Liver (tissue), 8 donors: ENCODE measurements at regions not wholly inside any gene's neighbourhood (a gene's known extent, or its start where the extent isn't known, plus 50 kb on each side); places are given as distances from the start of the nearest gene placed in this dataset.

Experiments used
- DNase-seq: peaks from one replicate; pipeline ENCODE4 v3.0.0-alpha.2; 2017; ENCODE audit warnings: low spot score
- H3K27ac ChIP-seq, 2 donors: one replicate each; pipeline ENCODE4 v1.7.0; 2013; ENCODE audit warnings: inconsistent platforms in 2 of 2, low read length in 2 of 2, control low read depth in 1 of 2, low read depth in 1 of 2, mild to moderate bottlenecking in 1 of 2
- H3K27me3 ChIP-seq, 4 donors: one replicate each; pipeline versions ENCODE4 v1.6.1 to v1.7.0; 2013; ENCODE audit warnings: low read length in 3 of 4, inconsistent platforms in 1 of 4, mild to moderate bottlenecking in 1 of 4, moderate library complexity in 1 of 4; ENCODE audit not compliant: control insufficient read depth in 4 of 4, insufficient read depth in 4 of 4
- H3K36me3 ChIP-seq, 4 donors: one replicate each; pipeline versions ENCODE4 v1.6.1 to v1.7.0; 2013; ENCODE audit warnings: low read length in 3 of 4, mild to moderate bottlenecking in 3 of 4, low read depth in 1 of 4, moderate library complexity in 1 of 4; ENCODE audit not compliant: control insufficient read depth in 4 of 4, insufficient read depth in 3 of 4
- H3K4me1 ChIP-seq, 4 donors: one replicate each; pipeline versions ENCODE4 v1.6.1 to v1.7.0; 2013; ENCODE audit warnings: low read length in 3 of 4, mild to moderate bottlenecking in 3 of 4, moderate library complexity in 1 of 4; ENCODE audit not compliant: control insufficient read depth in 4 of 4, insufficient read depth in 4 of 4
- H3K4me3 ChIP-seq, 3 donors: one replicate each; pipeline versions ENCODE4 v1.6.1 to v1.7.0; 2013; ENCODE audit warnings: low read length in 3 of 3, control low read depth in 1 of 3, low read depth in 1 of 3, mild to moderate bottlenecking in 1 of 3
- H3K9ac ChIP-seq, 2 donors: one replicate each; pipeline ENCODE4 v1.7.0; 2013; ENCODE audit warnings: low read length in 2 of 2, mild to moderate bottlenecking in 2 of 2, moderate library complexity in 2 of 2, control low read depth in 1 of 2, low read depth in 1 of 2
- H3K9me3 ChIP-seq, 4 donors: one replicate each; pipeline versions ENCODE4 v1.6.1 to v1.7.0; 2013; ENCODE audit warnings: low read length in 3 of 4; ENCODE audit not compliant: control insufficient read depth in 4 of 4
- ATF3 ChIP-seq: IDR thresholded peaks from 2 replicates; pipeline ENCODE4 v1.6.1; 2016; ENCODE audit warnings: antibody characterized with exemption
- CTCF ChIP-seq: fragments of 150-350 bp; IDR thresholded peaks from 2 replicates; pipeline ENCODE4 v1.5.1; 2017; ENCODE audit warnings: improper control_type of control experiment, low read depth, low read length; ENCODE audit not compliant: missing input control
- EGR1 ChIP-seq, 2 donors: IDR thresholded peaks; 2 replicates each; pipeline ENCODE4 v1.6.1; 2016 to 2018; ENCODE audit warnings: antibody characterized with exemption in 2 of 2, low read depth in 2 of 2
- FOXA1 ChIP-seq: IDR thresholded peaks from 2 replicates; pipeline ENCODE4 v1.6.1; 2016; ENCODE audit warnings: antibody characterized with exemption
- FOXA2 ChIP-seq: IDR thresholded peaks from 2 replicates; pipeline ENCODE4 v1.6.1; 2016; ENCODE audit warnings: antibody characterized with exemption
- GABPA ChIP-seq, 2 donors: IDR thresholded peaks in 1 of 2; conservative IDR thresholded peaks in 1 of 2; 2 replicates each; pipeline ENCODE4 v1.6.1; 2016; ENCODE audit warnings: antibody characterized with exemption in 2 of 2, mild to moderate bottlenecking in 1 of 2, moderate library complexity in 1 of 2
- HNF4A ChIP-seq, 2 donors: conservative IDR thresholded peaks; 2 replicates each; pipeline ENCODE4 v1.6.1; 2016; ENCODE audit warnings: antibody characterized with exemption in 2 of 2, mild to moderate bottlenecking in 2 of 2
- HNF4G ChIP-seq: IDR thresholded peaks from 2 replicates; pipeline ENCODE4 v1.6.1; 2016; ENCODE audit warnings: antibody characterized with exemption
- JUND ChIP-seq, 2 donors: IDR thresholded peaks; 2 replicates each; pipeline ENCODE4 v1.6.1; 2016; ENCODE audit warnings: antibody characterized with exemption in 2 of 2
- MAX ChIP-seq: IDR thresholded peaks from 2 replicates; pipeline ENCODE4 v1.6.1; 2016; ENCODE audit warnings: antibody characterized with exemption
- NR2F2 ChIP-seq: IDR thresholded peaks from 2 replicates; pipeline ENCODE4 v1.6.1; 2016; ENCODE audit warnings: antibody characterized with exemption
- RAD21 ChIP-seq, 2 donors: IDR thresholded peaks; 2 replicates each; pipeline ENCODE4 v1.6.1; 2016; ENCODE audit warnings: antibody characterized with exemption in 2 of 2, mild to moderate bottlenecking in 2 of 2
- REST ChIP-seq: IDR thresholded peaks from 2 replicates; pipeline ENCODE4 v1.6.1; 2016; ENCODE audit warnings: antibody characterized with exemption, mild to moderate bottlenecking
- RXRA ChIP-seq, 2 donors: IDR thresholded peaks; 2 replicates each; pipeline ENCODE4 v1.6.1; 2017 to 2018; ENCODE audit warnings: antibody characterized with exemption in 2 of 2, mild to moderate bottlenecking in 1 of 2
- SP1 ChIP-seq: IDR thresholded peaks from 2 replicates; pipeline ENCODE4 v1.6.1; 2018; ENCODE audit warnings: antibody characterized with exemption, mild to moderate bottlenecking
- TAF1 ChIP-seq: conservative IDR thresholded peaks from 2 replicates; pipeline ENCODE4 v1.6.1; 2016; ENCODE audit warnings: antibody characterized with exemption, mild to moderate bottlenecking
- YY1 ChIP-seq: IDR thresholded peaks from 2 replicates; pipeline ENCODE4 v1.6.1; 2016; ENCODE audit warnings: antibody characterized with exemption, mild to moderate bottlenecking
- ZBTB33 ChIP-seq: IDR thresholded peaks from 2 replicates; pipeline ENCODE4 v1.6.1; 2016; ENCODE audit warnings: antibody characterized with exemption
- WGBS: extraction: QIAGEN DNeasy Blood & Tissue Kit; methylation state at CpG from one replicate; pipeline ENCODE4 v1.1.7; 2013; 5-methylcytosine and 5-hydroxymethylcytosine counted together
- donor health status: healthy.
- donor health status: healthy.
- donor health status: healthy.
- donor health status: healthy.
- donor health status: healthy.

GRCh38 chr13:31895691-31896090 lies 135.9 kb upstream of the FRY start:
- Histone ChIP-seq H3K36me3 (no peaks in the 10 kb centered on the region), H3K9me3 (no peaks in the 10 kb centered on the region), H3K27ac (no peak overlapping the region), H3K4me1 (no peaks in the 10 kb centered on the region), H3K4me3 (no peak overlapping the region), H3K27me3 (no peaks in the 10 kb centered on the region), H3K9ac (no peak overlapping the region)
- DNase-seq = no peak
- TF ChIP-seq RXRA (IDR thresholded peaks at IDR 0.05) (no peak), FOXA1 (no peak), HNF4A (conservative IDR thresholded peaks at IDR 0.05) (no peak), TAF1 (no peak), JUND (IDR thresholded peaks at IDR 0.05) (no peak), YY1 (no peak), SP1 (no peak), FOXA2 (no peak), GABPA (IDR thresholded peaks at IDR 0.05 in 1 of 2, conservative IDR thresholded peaks at IDR 0.05 in 1 of 2) (no peak), HNF4G (no peak)
- 89% methylated on average over 3 of the region's 3 CpGs for WGBS

- Histone ChIP-seq H3K4me3 (no peak overlapping the region), H3K36me3 (no peaks in the 10 kb centered on the region), H3K9me3 (no peaks in the 10 kb centered on the region), H3K4me1 (no peaks in the 10 kb centered on the region), H3K27me3 (no peaks in the 10 kb centered on the region), H3K27ac (no peak overlapping the region), H3K9ac (no peak overlapping the region)
- no peak for DNase-seq
- 40% methylated on average over 2 of the region's 2 CpGs for WGBS
- TF ChIP-seq ATF3 (no peak), HNF4G (no peak), YY1 (no peak), NR2F2 (no peak), EGR1 (IDR thresholded peaks at IDR 0.05; ENCODE audit: low read depth in 2 of 2) (no peak), RAD21 (IDR thresholded peaks at IDR 0.05) (no peak), CTCF (no peak), REST (no peak), RXRA (IDR thresholded peaks at IDR 0.05) (no peak), FOXA2 (no peak), FOXA1 (no peak), JUND (IDR thresholded peaks at IDR 0.05) (no peak), TAF1 (no peak), GABPA (IDR thresholded peaks at IDR 0.05 in 1 of 2, conservative IDR thresholded peaks at IDR 0.05 in 1 of 2) (no peak), SP1 (no peak), HNF4A (conservative IDR thresholded peaks at IDR 0.05) (no peak), ZBTB33 (no peak), MAX (no peak)
These were observed 135.1 kb upstream of the FRY start for GRCh38 chr13:31896427-31896826.
